ENCODE measurements at regions not wholly inside any gene's neighbourhood (a gene's known extent, or its start where the extent isn't known, plus 50 kb on each side); places are given as distances from the start of the nearest gene placed in this dataset.

- no peak for TF ChIP-seq SP1 (CRISPR knock-in tag; conservative IDR thresholded peaks at IDR 0.05)
- TF ChIP-seq, protein P1, sequence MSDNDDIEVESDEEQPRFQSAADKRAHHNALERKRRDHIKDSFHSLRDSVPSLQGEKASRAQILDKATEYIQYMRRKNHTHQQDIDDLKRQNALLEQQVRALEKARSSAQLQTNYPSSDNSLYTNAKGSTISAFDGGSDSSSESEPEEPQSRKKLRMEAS (CRISPR knock-in tag; IDR thresholded peaks at IDR 0.05), result no peak
- TF ChIP-seq CREM (CRISPR knock-in tag; IDR thresholded peaks at IDR 0.05), result no peak
- TF ChIP-seq KAT7 (CRISPR knock-in tag; IDR thresholded peaks at IDR 0.05; ENCODE audit: borderline replicate concordance), result no peak
- TF ChIP-seq ESRRA (CRISPR knock-in tag; IDR thresholded peaks at IDR 0.05; ENCODE audit: borderline replicate concordance), result no peak
- TF ChIP-seq PRRX2 (CRISPR knock-in tag; IDR thresholded peaks at IDR 0.05), result no peak
- TF ChIP-seq GRHL2 (CRISPR knock-in tag; IDR thresholded peaks at IDR 0.05; ENCODE audit: insufficient replicate concordance, severe bottlenecking), result no peak
- no peak for TF ChIP-seq EMX1 (CRISPR knock-in tag; IDR thresholded peaks at IDR 0.05)
- TF ChIP-seq NR2C2 (CRISPR knock-in tag; IDR thresholded peaks at IDR 0.05), result no peak
- TF ChIP-seq ZNF121 (CRISPR knock-in tag; IDR thresholded peaks at IDR 0.05), result no peak
- TF ChIP-seq, protein P2, sequence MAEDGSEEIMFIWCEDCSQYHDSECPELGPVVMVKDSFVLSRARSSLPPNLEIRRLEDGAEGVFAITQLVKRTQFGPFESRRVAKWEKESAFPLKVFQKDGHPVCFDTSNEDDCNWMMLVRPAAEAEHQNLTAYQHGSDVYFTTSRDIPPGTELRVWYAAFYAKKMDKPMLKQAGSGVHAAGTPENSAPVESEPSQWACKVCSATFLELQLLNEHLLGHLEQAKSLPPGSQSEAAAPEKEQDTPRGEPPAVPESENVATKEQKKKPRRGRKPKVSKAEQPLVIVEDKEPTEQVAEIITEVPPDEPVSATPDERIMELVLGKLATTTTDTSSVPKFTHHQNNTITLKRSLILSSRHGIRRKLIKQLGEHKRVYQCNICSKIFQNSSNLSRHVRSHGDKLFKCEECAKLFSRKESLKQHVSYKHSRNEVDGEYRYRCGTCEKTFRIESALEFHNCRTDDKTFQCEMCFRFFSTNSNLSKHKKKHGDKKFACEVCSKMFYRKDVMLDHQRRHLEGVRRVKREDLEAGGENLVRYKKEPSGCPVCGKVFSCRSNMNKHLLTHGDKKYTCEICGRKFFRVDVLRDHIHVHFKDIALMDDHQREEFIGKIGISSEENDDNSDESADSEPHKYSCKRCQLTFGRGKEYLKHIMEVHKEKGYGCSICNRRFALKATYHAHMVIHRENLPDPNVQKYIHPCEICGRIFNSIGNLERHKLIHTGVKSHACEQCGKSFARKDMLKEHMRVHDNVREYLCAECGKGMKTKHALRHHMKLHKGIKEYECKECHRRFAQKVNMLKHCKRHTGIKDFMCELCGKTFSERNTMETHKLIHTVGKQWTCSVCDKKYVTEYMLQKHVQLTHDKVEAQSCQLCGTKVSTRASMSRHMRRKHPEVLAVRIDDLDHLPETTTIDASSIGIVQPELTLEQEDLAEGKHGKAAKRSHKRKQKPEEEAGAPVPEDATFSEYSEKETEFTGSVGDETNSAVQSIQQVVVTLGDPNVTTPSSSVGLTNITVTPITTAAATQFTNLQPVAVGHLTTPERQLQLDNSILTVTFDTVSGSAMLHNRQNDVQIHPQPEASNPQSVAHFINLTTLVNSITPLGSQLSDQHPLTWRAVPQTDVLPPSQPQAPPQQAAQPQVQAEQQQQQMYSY (CRISPR knock-in tag; IDR thresholded peaks at IDR 0.05), result no peak
- TF ChIP-seq GABPB1 (CRISPR knock-in tag; IDR thresholded peaks at IDR 0.05), result no peak
- no peak for TF ChIP-seq NR3C1 (CRISPR knock-in tag; conservative IDR thresholded peaks at IDR 0.05; ENCODE audit: low read depth)
- TF ChIP-seq, protein P3, sequence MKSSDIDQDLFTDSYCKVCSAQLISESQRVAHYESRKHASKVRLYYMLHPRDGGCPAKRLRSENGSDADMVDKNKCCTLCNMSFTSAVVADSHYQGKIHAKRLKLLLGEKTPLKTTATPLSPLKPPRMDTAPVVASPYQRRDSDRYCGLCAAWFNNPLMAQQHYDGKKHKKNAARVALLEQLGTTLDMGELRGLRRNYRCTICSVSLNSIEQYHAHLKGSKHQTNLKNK (CRISPR knock-in tag; IDR thresholded peaks at IDR 0.05), result no peak
- no peak for TF ChIP-seq FOXJ3 (CRISPR knock-in tag; IDR thresholded peaks at IDR 0.05; ENCODE audit: borderline replicate concordance)
- TF ChIP-seq ATF6 (CRISPR knock-in tag; IDR thresholded peaks at IDR 0.05), result no peak
- no peak for TF ChIP-seq AR (CRISPR knock-in tag; IDR thresholded peaks at IDR 0.05)
- no peak for TF ChIP-seq FOXP1 (CRISPR knock-in tag; IDR thresholded peaks at IDR 0.05; ENCODE audit: borderline replicate concordance)
- TF ChIP-seq ZNF317 (CRISPR knock-in tag; IDR thresholded peaks at IDR 0.05; ENCODE audit: borderline replicate concordance, low read depth), result no peak
- TF ChIP-seq, protein P4, sequence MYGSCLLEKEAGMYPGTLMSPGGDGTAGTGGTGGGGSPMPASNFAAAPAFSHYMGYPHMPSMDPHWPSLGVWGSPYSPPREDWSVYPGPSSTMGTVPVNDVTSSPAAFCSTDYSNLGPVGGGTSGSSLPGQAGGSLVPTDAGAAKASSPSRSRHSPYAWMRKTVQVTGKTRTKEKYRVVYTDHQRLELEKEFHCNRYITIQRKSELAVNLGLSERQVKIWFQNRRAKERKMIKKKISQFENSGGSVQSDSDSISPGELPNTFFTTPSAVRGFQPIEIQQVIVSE (CRISPR knock-in tag; IDR thresholded peaks at IDR 0.05; ENCODE audit: borderline replicate concordance), result no peak
- Mint-ChIP-seq H3K27ac (no peak overlapping the region), H3K4me1 (no peaks in the 10 kb centered on the region), H3K4me3 (no peak overlapping the region), H3K9me3 (no peaks in the 10 kb centered on the region), H3K36me3 (no peaks in the 10 kb centered on the region), H3K27me3 (ENCODE audit: low read depth) (no peaks in the 10 kb centered on the region)
- ChIA-PET CTCF (interaction anchor here (0.6 to 3.1 kb wide), 49 partner anchors 9 to 1128 kb away, joined by 3 to 27 read pairs (median 4); partner anchors contain the start of genes HGF and SEMA3C), POLR2A (interaction anchor here (0.7 kb wide), 1 partner anchor 23 kb away, joined by 3 read pairs; no protein-coding TSS in a partner anchor)
- no peak for DNase-seq (ENCODE audit: low spot score)
- no peak for ATAC-seq
These were observed 300.5 kb downstream of the HGF start for GRCh38 chr7:81469153-81469868.
